H9 (cell line): ENCODE measurements at regions not wholly inside any gene's neighbourhood (a gene's known extent, or its start where the extent isn't known, plus 50 kb on each side); places are given as distances from the start of the nearest gene placed in this dataset.

Experiments
- DNase-seq: peaks from one replicate; pipeline ENCODE4 v3.0.0-alpha.2; 2017
- H2AFZ ChIP-seq: one replicate; pipeline ENCODE4 v1.6.1; 2013; ENCODE audit warnings: mild to moderate bottlenecking, low read length, control low read depth, moderate library complexity
- H2AK5ac ChIP-seq: 2 replicates; pipeline ENCODE4 v1.6.1; 2013; ENCODE audit warnings: low read length, control low read depth, mixed read lengths; ENCODE audit not compliant: insufficient read length
- H2BK120ac ChIP-seq: one replicate; pipeline ENCODE4 v1.6.1; 2013; ENCODE audit warnings: low read depth, mild to moderate bottlenecking, low read length, control low read depth, inconsistent platforms; ENCODE audit not compliant: poor library complexity, severe bottlenecking
- H2BK12ac ChIP-seq: 2 replicates; pipeline ENCODE4 v1.6.1; 2013; ENCODE audit warnings: low read length, control low read depth, mixed read lengths, low read depth; ENCODE audit not compliant: insufficient read length
- H2BK15ac ChIP-seq: 2 replicates; pipeline ENCODE4 v1.6.1; 2013; ENCODE audit warnings: low read depth, low read length, control low read depth
- H2BK20ac ChIP-seq: one replicate; pipeline ENCODE4 v1.6.1; 2013; ENCODE audit warnings: low read depth, mild to moderate bottlenecking, low read length, control low read depth, inconsistent platforms; ENCODE audit not compliant: poor library complexity, severe bottlenecking
- H2BK5ac ChIP-seq: 2 replicates; pipeline ENCODE4 v1.6.1; 2013; ENCODE audit warnings: low read length, control low read depth, mixed read lengths; ENCODE audit not compliant: insufficient read length
- H3K14ac ChIP-seq: 2 replicates; pipeline ENCODE4 v1.6.1; 2013; ENCODE audit warnings: low read length, control low read depth; ENCODE audit not compliant: insufficient read depth
- H3K18ac ChIP-seq: 2 replicates; pipeline ENCODE4 v1.6.1; 2013; ENCODE audit warnings: low read depth, mild to moderate bottlenecking, mixed read lengths, low read length, control low read depth; ENCODE audit not compliant: insufficient read length
- H3K23ac ChIP-seq: 2 replicates; pipeline ENCODE4 v1.6.1; 2013; ENCODE audit warnings: low read length, control low read depth, mixed read lengths, low read depth; ENCODE audit not compliant: insufficient read length
- H3K23me2 ChIP-seq: 2 replicates; pipeline ENCODE4 v1.6.1; 2013; ENCODE audit warnings: low read depth, mild to moderate bottlenecking, mixed read lengths, low read length, control low read depth; ENCODE audit not compliant: insufficient read length, poor library complexity, severe bottlenecking
- H3K27ac ChIP-seq: 2 replicates; pipeline ENCODE4 v1.5.1; 2013; ENCODE audit warnings: low read length, control low read depth, mixed read lengths, low read depth; ENCODE audit not compliant: insufficient read length
- H3K27me3 ChIP-seq: 2 replicates; pipeline ENCODE4 v1.6.1; 2013; ENCODE audit warnings: low read length, control low read depth, inconsistent platforms; ENCODE audit not compliant: insufficient read depth
- H3K4ac ChIP-seq: 2 replicates; pipeline ENCODE4 v1.6.1; 2013; ENCODE audit warnings: low read depth, mild to moderate bottlenecking, control low read depth, inconsistent platforms, low read length, moderate library complexity
- H3K4me1 ChIP-seq: 2 replicates; pipeline ENCODE4 v1.6.1; 2013; ENCODE audit warnings: low read length, control low read depth, inconsistent platforms; ENCODE audit not compliant: insufficient read depth
- H3K4me2 ChIP-seq: 2 replicates; pipeline ENCODE4 v1.6.1; 2013; ENCODE audit warnings: low read length, control low read depth, mixed read lengths; ENCODE audit not compliant: insufficient read length, insufficient read depth
- H3K56ac ChIP-seq: 2 replicates; pipeline ENCODE4 v1.6.1; 2013; ENCODE audit warnings: low read depth, mild to moderate bottlenecking, mixed read lengths, low read length, control low read depth; ENCODE audit not compliant: insufficient read length
- H3K79me1 ChIP-seq: 2 replicates; pipeline ENCODE4 v1.6.1; 2013; ENCODE audit warnings: low read depth, mild to moderate bottlenecking, moderate library complexity, low read length, control low read depth, inconsistent platforms; ENCODE audit not compliant: insufficient read depth, poor library complexity, severe bottlenecking
- H3K79me2 ChIP-seq: 2 replicates; pipeline ENCODE4 v1.6.1; 2013; ENCODE audit warnings: low read length, control low read depth, inconsistent platforms; ENCODE audit not compliant: insufficient read depth
- H3K9ac ChIP-seq: 2 replicates; pipeline ENCODE4 v1.6.1; 2013; ENCODE audit warnings: low read length, control low read depth, mixed read lengths; ENCODE audit not compliant: insufficient read length; ENCODE audit errors: extremely low read depth
- H3K9me3 ChIP-seq: one replicate; pipeline ENCODE4 v1.6.1; 2013; ENCODE audit warnings: low read depth, low read length, inconsistent platforms; ENCODE audit not compliant: control insufficient read depth
- H3T11ph ChIP-seq: one replicate; pipeline ENCODE4 v1.6.1; 2013; ENCODE audit warnings: mild to moderate bottlenecking, low read length, control low read depth, inconsistent platforms
- H4K20me1 ChIP-seq: one replicate; pipeline ENCODE4 v1.6.1; 2013; ENCODE audit not compliant: control insufficient read depth, insufficient read length, insufficient read depth
- H4K5ac ChIP-seq: 2 replicates; pipeline ENCODE4 v1.6.1; 2013; ENCODE audit warnings: low read depth, mild to moderate bottlenecking, mixed read lengths, low read length, control low read depth; ENCODE audit not compliant: insufficient read length
- H4K8ac ChIP-seq: replicated peaks from 2 replicates; pipeline ENCODE4 v1.6.1; 2013; ENCODE audit warnings: low read length, control low read depth, mixed read lengths, low read depth; ENCODE audit not compliant: insufficient read length
- H4K91ac ChIP-seq: 2 replicates; pipeline ENCODE4 v1.6.1; 2013; ENCODE audit warnings: low read depth, mild to moderate bottlenecking, moderate library complexity, mixed read lengths, low read length, control low read depth; ENCODE audit not compliant: insufficient read length
- H3K27ac Mint-ChIP-seq, 3 experiments: 2 replicates in 2 of 3; 3 replicates in 1 of 3; pipeline ENCODE4 v1.8.0; 2020 to 2021; ENCODE audit warnings: mixed read lengths in 3 of 3, mild to moderate bottlenecking in 1 of 3, moderate library complexity in 1 of 3
- H3K27me3 Mint-ChIP-seq: 2 replicates; pipeline ENCODE4 v1.8.0; 2021; ENCODE audit warnings: low read depth, mild to moderate bottlenecking, moderate library complexity, mixed read lengths
- H3K36me3 Mint-ChIP-seq, 3 experiments: 2 replicates in 2 of 3; 3 replicates in 1 of 3; pipeline ENCODE4 v1.8.0; 2020 to 2021; ENCODE audit warnings: low read depth in 3 of 3, mixed read lengths in 3 of 3; ENCODE audit not compliant: insufficient read depth in 1 of 3
- H3K4me1 Mint-ChIP-seq, 2 experiments: 2 replicates each; pipeline ENCODE4 v1.8.0; 2020; ENCODE audit warnings: mixed read lengths in 2 of 2
- H3K4me3 Mint-ChIP-seq, 2 experiments: 2 replicates in 1 of 2; 3 replicates in 1 of 2; pipeline ENCODE4 v1.8.0; 2020 to 2021; ENCODE audit warnings: mild to moderate bottlenecking in 2 of 2, mixed read lengths in 2 of 2, moderate library complexity in 1 of 2
- H3K9me3 Mint-ChIP-seq, 2 experiments: 2 replicates in 1 of 2; 3 replicates in 1 of 2; pipeline ENCODE4 v1.8.0; 2020; ENCODE audit warnings: mild to moderate bottlenecking in 2 of 2, mixed read lengths in 2 of 2, moderate library complexity in 1 of 2
- CTCF ChIP-seq: fragments of 200-600 bp; sonication (generic); conservative IDR thresholded peaks from 3 replicates; pipeline ENCODE4 v1.8.0; 2021; ENCODE audit warnings: antibody characterized with exemption, mild to moderate bottlenecking
- WGBS: extraction: QIAGEN DNeasy Blood & Tissue Kit; methylation state at CpG from one replicate; pipeline ENCODE4 v1.1.7; 2013; ENCODE audit warnings: missing lambda C conversion rate, low lambda C conversion rate, mixed read lengths; ENCODE audit not compliant: insufficient read length; ENCODE audit errors: extremely low coverage; 5-methylcytosine and 5-hydroxymethylcytosine counted together

GRCh38 chr14:27995691-27996090, 770.9 kb upstream of the FOXG1 start:
- no peak overlapping the region for H2AK5ac ChIP-seq
- H4K91ac ChIP-seq, result no peak overlapping the region
- no peaks in the 10 kb centered on the region for H3K36me3 Mint-ChIP-seq
- no peak overlapping the region for H3K4me2 ChIP-seq
- H3K27ac Mint-ChIP-seq, result no peak overlapping the region; a peak in 1 of 7 replicates
- H3K27ac ChIP-seq, result no peak overlapping the region
- no peak overlapping the region for H2BK120ac ChIP-seq
- H3K56ac ChIP-seq, result no peak overlapping the region
- H3T11ph ChIP-seq, result no peak overlapping the region
- no peaks in the 10 kb centered on the region for H3K79me1 ChIP-seq
- no peak overlapping the region for H3K4ac ChIP-seq
- H3K9me3 Mint-ChIP-seq, result no peaks in the 10 kb centered on the region
- H3K23ac ChIP-seq, result no peak overlapping the region
- no peaks in the 10 kb centered on the region for H3K9me3 ChIP-seq
- no peaks in the 10 kb centered on the region; the same call in 1 of the 2 replicates for H3K4me1 ChIP-seq
- TF ChIP-seq CTCF, result no peak
- DNase-seq, result no peak
- H3K27me3 ChIP-seq, result no peaks in the 10 kb centered on the region
- no CpG with 5 or more reads among the region's 5 CpGs for WGBS
- H2BK12ac ChIP-seq, result no peak overlapping the region
- no peaks in the 10 kb centered on the region for H3K23me2 ChIP-seq
- H4K8ac ChIP-seq, result no peak overlapping the region
- H3K4me3 Mint-ChIP-seq, result no peak overlapping the region
- no peak overlapping the region for H3K18ac ChIP-seq
- no peak overlapping the region for H4K5ac ChIP-seq
- no peak overlapping the region for H2BK15ac ChIP-seq
- H4K20me1 ChIP-seq, result no peaks in the 10 kb centered on the region
- H2BK20ac ChIP-seq, result no peak overlapping the region
- peaks cover 4% of the 10 kb centered on the region in 2 experiments; a peak in 2 of 4 replicates for H3K4me1 Mint-ChIP-seq
- no peak overlapping the region for H3K9ac ChIP-seq
- H2BK5ac ChIP-seq, result no peak overlapping the region
- H3K79me2 ChIP-seq, result no peaks in the 10 kb centered on the region
- no peaks in the 10 kb centered on the region for H3K27me3 Mint-ChIP-seq
- no peak overlapping the region for H2AFZ ChIP-seq
- no peak overlapping the region for H3K14ac ChIP-seq
